MM.1S (cell line): ENCODE measurements at regions not wholly inside any gene's neighbourhood (a gene's known extent, or its start where the extent isn't known, plus 50 kb on each side); places are given as distances from the start of the nearest gene placed in this dataset.

Experiments used
- EZH2 ChIP-seq: fragments of 300-600 bp; sonication (generic); optimal IDR thresholded peaks from 2 replicates; pipeline ENCODE3; 2017; ENCODE audit warnings: low read depth, mild to moderate bottlenecking, antibody characterized with exemption, low read length, mixed read lengths
- EZH2phosphoT487 ChIP-seq: fragments of 300-600 bp; sonication (generic); IDR thresholded peaks from 2 replicates; pipeline ENCODE4 v1.6.1; 2018; ENCODE audit warnings: antibody characterized with exemption, low read length
- TF ChIP-seq, protein P1 (sequence below): fragments of 300-600 bp; sonication (generic); IDR thresholded peaks from 2 replicates; pipeline ENCODE4 v1.5.1; 2016; ENCODE audit warnings: antibody characterized with exemption, low read length, mixed read lengths

DNA sequence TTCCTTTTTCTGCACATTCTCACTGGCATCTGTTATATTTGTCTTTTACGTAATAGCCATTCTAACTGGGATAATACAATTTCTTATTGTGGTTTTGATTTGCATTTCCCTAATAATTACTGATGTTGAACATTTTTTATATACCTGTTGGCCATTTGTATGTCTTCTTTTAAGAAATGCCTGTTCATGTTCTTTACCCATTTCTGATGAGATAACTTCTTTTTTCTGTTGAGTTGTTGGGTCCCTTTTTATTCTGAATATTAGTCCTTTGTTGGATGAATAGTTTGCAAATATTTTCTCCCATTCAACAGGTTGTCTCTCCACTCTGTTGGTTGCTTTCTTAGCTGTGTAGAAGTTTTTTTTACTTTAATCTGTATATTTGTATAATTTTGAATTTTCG lies 147.7 kb upstream of the TRPC4 start:
- TF ChIP-seq EZH2, result no peak
- TF ChIP-seq, protein P1, sequence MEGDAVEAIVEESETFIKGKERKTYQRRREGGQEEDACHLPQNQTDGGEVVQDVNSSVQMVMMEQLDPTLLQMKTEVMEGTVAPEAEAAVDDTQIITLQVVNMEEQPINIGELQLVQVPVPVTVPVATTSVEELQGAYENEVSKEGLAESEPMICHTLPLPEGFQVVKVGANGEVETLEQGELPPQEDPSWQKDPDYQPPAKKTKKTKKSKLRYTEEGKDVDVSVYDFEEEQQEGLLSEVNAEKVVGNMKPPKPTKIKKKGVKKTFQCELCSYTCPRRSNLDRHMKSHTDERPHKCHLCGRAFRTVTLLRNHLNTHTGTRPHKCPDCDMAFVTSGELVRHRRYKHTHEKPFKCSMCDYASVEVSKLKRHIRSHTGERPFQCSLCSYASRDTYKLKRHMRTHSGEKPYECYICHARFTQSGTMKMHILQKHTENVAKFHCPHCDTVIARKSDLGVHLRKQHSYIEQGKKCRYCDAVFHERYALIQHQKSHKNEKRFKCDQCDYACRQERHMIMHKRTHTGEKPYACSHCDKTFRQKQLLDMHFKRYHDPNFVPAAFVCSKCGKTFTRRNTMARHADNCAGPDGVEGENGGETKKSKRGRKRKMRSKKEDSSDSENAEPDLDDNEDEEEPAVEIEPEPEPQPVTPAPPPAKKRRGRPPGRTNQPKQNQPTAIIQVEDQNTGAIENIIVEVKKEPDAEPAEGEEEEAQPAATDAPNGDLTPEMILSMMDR, result no peak
- no peak for TF ChIP-seq EZH2phosphoT487
